Ovary (tissue), 7 donors: ENCODE measurements at regions not wholly inside any gene's neighbourhood (a gene's known extent, or its start where the extent isn't known, plus 50 kb on each side); places are given as distances from the start of the nearest gene placed in this dataset.
A peak's percentile ranks its signal among the peaks of the same experiment; 100 is the strongest.

Experiments used
- DNase-seq, 5 donors: peaks; one replicate each; pipeline ENCODE4 v3.0.0-alpha.2; 2019 to 2020
- H3K27ac ChIP-seq, 2 donors: fragments of 200-600 bp; one replicate each; pipeline versions ENCODE4 v1.5.1 to v1.8.0; 2019 to 2022
- H3K27me3 ChIP-seq: fragments of 200-600 bp; one replicate; pipeline ENCODE4 v1.8.0; 2022
- H3K36me3 ChIP-seq: fragments of 200-600 bp; sonication (generic); one replicate; pipeline ENCODE4 v1.5.1; 2019
- H3K4me1 ChIP-seq: one replicate; pipeline ENCODE4 v1.8.1; 2013; ENCODE audit warnings: mild to moderate bottlenecking, moderate library complexity; ENCODE audit not compliant: insufficient read depth
- H3K4me3 ChIP-seq: fragments of 200-600 bp; sonication (generic); one replicate; pipeline ENCODE4 v1.5.1; 2017
- H3K9me3 ChIP-seq, 2 donors: fragments of 200-600 bp in 1 of 2; sonication (generic) in 1 of 2; one replicate each; pipeline versions ENCODE4 v1.5.1 to v1.8.1; 2013 to 2019; ENCODE audit warnings: mild to moderate bottlenecking in 1 of 2, moderate library complexity in 1 of 2
- CTCF ChIP-seq, 3 donors: fragments of 450-650 bp in 2 of 3; fragments of 200-600 bp in 1 of 3; IDR thresholded peaks; one replicate each; pipeline versions ENCODE4 v1.5.1 to v1.8.0; 2016 to 2022; ENCODE audit warnings: antibody characterized with exemption in 3 of 3, mild to moderate bottlenecking in 1 of 3
- EP300 ChIP-seq: sonication (generic); formaldehyde crosslinking; IDR thresholded peaks from one replicate; pipeline ENCODE4 v1.6.1; 2017; ENCODE audit warnings: antibody characterized with exemption
- POLR2A ChIP-seq: fragments of 450-650 bp; IDR thresholded peaks from one replicate; pipeline ENCODE4 v1.6.1; 2017; ENCODE audit warnings: antibody characterized with exemption, mild to moderate bottlenecking, moderate library complexity
- WGBS, 3 donors: extraction: QIAGEN DNeasy Blood & Tissue Kit in 1 of 3; methylation state at CpG; one replicate each; pipeline versions ENCODE4 v1.1.5 to v1.1.7; 2013 to 2017; 5-methylcytosine and 5-hydroxymethylcytosine counted together
- intact Hi-C, 4 donors: fragments of 100-400 bp; cut with DNase I; formaldehyde crosslinking; loops; one replicate each; pipeline versions ENCODE4 v1.11.0 to v1.15.1; 2022 to 2023
- donor health status: DM: no; HTN: no; CAD: no; lungs with moderate emphysema.
- donor health status: DM: no; HTN: no; CAD: no.
- donor health status: Bipolar disorder and iron deficiency.
- donor health status: DM: no; HTN: no; CAD: no.
- donor health status: DM: yes; HTN: yes; CAD: no.

DNA sequence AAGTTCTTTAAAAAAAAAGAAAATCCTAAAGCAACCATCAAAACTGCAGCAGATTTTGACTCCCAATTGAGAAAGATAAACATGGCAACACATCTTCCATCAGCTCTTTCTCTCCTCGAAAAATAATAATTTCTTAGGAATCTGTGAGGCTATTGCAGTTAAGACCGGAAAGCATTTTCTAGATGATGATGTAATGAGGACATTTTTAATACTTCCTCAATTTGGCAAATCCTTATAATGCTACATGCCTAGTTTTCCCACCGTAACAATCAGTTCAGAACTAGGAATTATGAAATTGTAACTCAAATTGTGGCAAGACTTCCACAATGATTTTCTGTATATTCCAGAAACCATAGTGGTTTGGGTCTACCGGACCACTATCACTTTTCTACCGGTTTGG, 180.9 kb upstream of the PDE3A start:
- Histone ChIP-seq H3K9me3 (no peaks in the 10 kb centered on the region), H3K36me3 (no peaks in the 10 kb centered on the region), H3K4me1 (no peaks in the 10 kb centered on the region), H3K4me3 (no peak overlapping the region), H3K27me3 (no peaks in the 10 kb centered on the region), H3K27ac (no peak overlapping the region)
- WGBS, 3 donors = 80 to 88% (median 84%) methylated on average over 5 of the region's 5 CpGs
- no peak for DNase-seq
- intact Hi-C loops = no loop called here
- no peak for TF ChIP-seq EP300
- TF ChIP-seq POLR2A = no peak
- no peak for TF ChIP-seq CTCF (IDR thresholded peaks at IDR 0.05)

DNA sequence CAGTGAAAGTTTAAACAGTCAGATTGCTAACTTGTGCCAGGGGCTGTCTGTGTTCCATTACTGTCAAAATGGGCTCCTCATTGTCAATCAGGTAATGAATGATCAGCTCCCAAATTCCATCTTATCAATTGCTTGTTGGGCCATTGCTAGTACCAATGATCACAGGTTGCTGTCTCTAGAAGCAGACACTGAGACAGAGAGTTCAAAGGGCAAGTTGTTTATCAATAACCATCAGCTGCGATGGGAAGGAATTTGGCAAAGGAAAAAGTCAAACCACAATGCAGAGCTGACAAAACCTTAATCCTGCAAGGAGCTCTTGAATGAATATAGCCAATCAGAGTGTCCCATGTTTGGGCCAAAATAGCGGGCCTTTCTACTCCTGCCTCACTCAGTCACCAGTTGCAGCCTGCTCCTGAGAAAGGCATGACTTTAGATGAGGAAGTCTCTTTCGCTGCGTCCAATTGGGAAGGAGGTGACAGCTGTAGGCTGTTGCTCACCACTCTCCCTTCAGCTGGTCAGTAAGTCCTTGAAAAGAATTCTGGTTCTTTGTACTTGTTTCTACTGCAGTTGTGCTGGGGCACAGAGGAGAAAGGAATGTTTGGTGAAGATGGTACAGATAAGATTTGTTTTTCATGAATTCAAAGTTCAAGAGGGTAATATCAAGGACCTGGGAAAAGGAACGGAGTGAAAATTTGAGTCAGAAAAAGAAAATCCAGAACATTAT, 179.2 kb upstream of the PDE3A start:
- no peaks in the 10 kb centered on the region for H3K9me3 ChIP-seq
- no peak overlapping the region for H3K4me3 ChIP-seq
- TF ChIP-seq EP300 (no peak), CTCF (IDR thresholded peaks at IDR 0.05) (no peak), POLR2A (no peak)
- no peak overlapping the region for H3K27ac ChIP-seq
- no peak for DNase-seq
- H3K4me1 ChIP-seq = no peaks in the 10 kb centered on the region
- intact Hi-C loops = no loop called here
- no peaks in the 10 kb centered on the region for H3K27me3 ChIP-seq
- WGBS, 3 donors = 67 to 77% (median 68%) methylated on average over 5 of the region's 5 CpGs
- H3K36me3 ChIP-seq = no peaks in the 10 kb centered on the region

DNA sequence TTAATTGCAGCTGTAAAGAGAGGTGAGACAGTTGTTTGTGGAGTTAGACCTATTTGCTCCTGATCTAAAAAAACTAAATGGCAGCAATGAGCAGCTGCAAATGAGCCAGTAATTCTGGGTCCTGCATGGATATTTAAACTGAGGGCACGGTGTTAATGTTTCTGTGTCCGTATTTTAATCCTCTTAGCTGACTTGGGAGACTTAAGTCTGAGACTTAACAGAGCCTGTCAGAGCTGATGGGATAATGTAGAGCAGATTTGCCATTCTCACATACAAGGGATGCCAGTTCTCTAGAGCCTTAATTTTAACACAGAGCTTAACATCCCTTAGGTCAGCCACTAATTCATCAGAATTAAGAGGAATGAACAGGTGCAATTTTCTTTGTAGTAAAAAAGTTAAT, 178.6 kb upstream of the PDE3A start:
- TF ChIP-seq EP300 (no peak), CTCF (IDR thresholded peaks at IDR 0.05) (no peak), POLR2A (no peak)
- 76 to 85% (median 83%) methylated on average over 2 of the region's 2 CpGs for WGBS, 3 donors
- DNase-seq = no peak
- Histone ChIP-seq H3K4me3 (no peak overlapping the region), H3K27ac (no peak overlapping the region), H3K4me1 (no peaks in the 10 kb centered on the region), H3K36me3 (no peaks in the 10 kb centered on the region), H3K9me3 (no peaks in the 10 kb centered on the region), H3K27me3 (no peaks in the 10 kb centered on the region)
- intact Hi-C loops = no loop called here

DNA sequence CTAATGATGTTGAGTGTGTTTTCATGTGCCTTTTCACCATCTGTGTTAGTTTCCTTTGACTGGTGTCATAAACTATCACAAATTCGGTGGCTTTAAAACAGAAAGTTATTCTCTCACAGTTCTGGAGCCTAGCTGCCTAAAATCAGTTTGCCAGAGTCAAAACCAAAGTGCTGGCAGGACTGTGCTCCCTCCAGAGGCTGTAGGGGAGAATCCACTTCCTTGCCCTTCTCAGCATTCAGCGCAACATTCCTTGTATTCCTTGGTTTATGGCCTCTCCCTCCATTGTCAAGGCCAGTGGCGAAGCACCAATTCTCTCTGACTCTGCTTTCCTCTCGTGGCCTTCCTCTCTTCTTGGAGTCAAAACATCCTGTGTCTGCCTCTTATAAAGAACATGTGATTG, 174.2 kb upstream of the PDE3A start:
- H3K4me3 ChIP-seq = no peak overlapping the region
- H3K27me3 ChIP-seq = no peaks in the 10 kb centered on the region
- TF ChIP-seq CTCF (IDR thresholded peaks at IDR 0.05) (peak in 1 of 3 donors; percentile 17), EP300 (no peak)
- intact Hi-C loops = no loop called here
- 34 to 38% (median 35%) methylated on average over 4 of the region's 4 CpGs for WGBS, 3 donors
- H3K4me1 ChIP-seq = no peaks in the 10 kb centered on the region
- no peaks in the 10 kb centered on the region for H3K36me3 ChIP-seq
- peak in 1 of 5 donors; percentile 38 for DNase-seq
- H3K9me3 ChIP-seq = no peaks in the 10 kb centered on the region
- no peak overlapping the region for H3K27ac ChIP-seq
